CD4-positive, alpha-beta T cell treated with Interleukin-12 subunit alpha and Interleukin-12 subunit beta, for 1 hour (primary cell): ENCODE measurements at regions not wholly inside any gene's neighbourhood (a gene's known extent, or its start where the extent isn't known, plus 50 kb on each side); places are given as distances from the start of the nearest gene placed in this dataset.

Experiments
- DNase-seq: peaks from one replicate; pipeline ENCODE4 v3.0.0-alpha.2; 2020

- DNase-seq, result peak; percentile 15
Observed at GRCh38 chr6:159099276-159099675, 54.5 kb upstream of the TAGAP start.

GRCh38 chr6:159098636-159099106 is 53.9 kb upstream of the TAGAP start:
- peak; percentile 88 for DNase-seq

- DNase-seq, result no peak
Observed at GRCh38 chr6:159097256-159097655, 52.5 kb upstream of the TAGAP start.

- no peak for DNase-seq
Observed at GRCh38 chr6:159095616-159096015, 50.8 kb upstream of the TAGAP start.

- DNase-seq, result peak; percentile 68
Observed at GRCh38 chr6:159094444-159095252, 49.9 kb upstream of the TAGAP start.
